Erythroblast (primary cell): ENCODE measurements at regions not wholly inside any gene's neighbourhood (a gene's known extent, or its start where the extent isn't known, plus 50 kb on each side); places are given as distances from the start of the nearest gene placed in this dataset.

Source experiments
- GATA1 ChIP-seq: IDR thresholded peaks from 2 replicates; pipeline ENCODE4 v1.6.1; 2011; ENCODE audit warnings: low read depth, mild to moderate bottlenecking, control low read depth, low read length, moderate library complexity
- POLR2A ChIP-seq: IDR thresholded peaks from 2 replicates; pipeline ENCODE4 v1.6.1; 2011; ENCODE audit warnings: mild to moderate bottlenecking, low read length

DNA sequence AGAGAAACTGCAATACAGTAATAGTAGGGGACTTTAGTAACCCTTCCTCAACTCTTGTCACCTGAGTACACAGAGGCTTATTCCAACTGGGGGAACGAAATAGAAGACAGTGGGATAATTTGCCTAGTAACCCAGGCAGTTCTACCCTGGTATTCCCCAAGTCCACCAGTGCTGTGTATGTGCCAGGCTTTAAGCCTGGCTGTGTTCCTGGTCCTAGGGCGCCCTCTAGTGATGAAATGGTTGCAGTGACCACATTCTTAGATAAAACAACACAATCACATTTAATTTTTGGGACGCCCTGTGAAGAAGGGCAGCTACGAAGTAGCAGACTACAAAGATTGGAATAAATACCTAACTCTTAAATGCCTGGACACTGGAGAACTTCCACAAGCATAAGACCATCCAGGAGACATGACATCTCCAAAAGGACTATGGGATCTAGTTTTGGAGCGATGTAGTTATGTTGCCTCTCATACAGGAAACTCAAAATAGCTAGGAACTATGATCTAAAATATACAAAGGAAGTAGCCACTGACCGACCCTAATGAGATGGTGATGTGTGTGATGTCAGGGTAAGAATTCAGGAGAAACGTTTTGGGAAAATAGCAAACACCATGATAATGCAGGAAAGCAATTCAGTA, 163.0 kb upstream of the XIST start:
- TF ChIP-seq POLR2A (no peak), GATA1 (no peak)
